ENCODE measurements at regions not wholly inside any gene's neighbourhood (a gene's known extent, or its start where the extent isn't known, plus 50 kb on each side); places are given as distances from the start of the nearest gene placed in this dataset.

- in situ Hi-C loops (cut with MboI; ENCODE audit: low sequenced_read_pairs, unreplicated experiment): no loop called here
- no peak for DNase-seq (ENCODE audit: low spot score)
- no peak for TF ChIP-seq CTCF (IDR thresholded peaks at IDR 0.05; ENCODE audit: borderline replicate concordance, control extremely low read depth, extremely low read depth, insufficient read depth, missing control alignments)
These were observed 73.9 kb upstream of the DAB2IP start for GRCh38 chr9:121577572-121577971.

- in situ Hi-C loops (cut with MboI; ENCODE audit: low sequenced_read_pairs, unreplicated experiment): no loop called here
- DNase-seq (ENCODE audit: low spot score): no peak
These were observed 69.4 kb upstream of the DAB2IP start for GRCh38 chr9:121581786-121582600.

GRCh38 chr9:121582641-121583040, 68.8 kb upstream of the DAB2IP start:
- no peak for DNase-seq (ENCODE audit: low spot score)
- TF ChIP-seq CTCF (IDR thresholded peaks at IDR 0.05; ENCODE audit: borderline replicate concordance, control extremely low read depth, extremely low read depth, insufficient read depth, missing control alignments): no peak

More at GRCh38 chr9:121581786-121582600, 69.4 kb upstream of the DAB2IP start:
- TF ChIP-seq CTCF (IDR thresholded peaks at IDR 0.05; ENCODE audit: borderline replicate concordance, control extremely low read depth, extremely low read depth, insufficient read depth, missing control alignments): no peak

GRCh38 chr9:121584421-121584820, 67.0 kb upstream of the DAB2IP start:
- in situ Hi-C loops (cut with MboI; ENCODE audit: low sequenced_read_pairs, unreplicated experiment): no loop called here
- TF ChIP-seq CTCF (IDR thresholded peaks at IDR 0.05; ENCODE audit: borderline replicate concordance, control extremely low read depth, extremely low read depth, insufficient read depth, missing control alignments): no peak
- DNase-seq (ENCODE audit: low spot score): no peak

More at GRCh38 chr9:121582641-121583040, 68.8 kb upstream of the DAB2IP start:
- in situ Hi-C loops (cut with MboI; ENCODE audit: low sequenced_read_pairs, unreplicated experiment): no loop called here

GRCh38 chr9:121587863-121588262, 63.6 kb upstream of the DAB2IP start:
- in situ Hi-C loops (cut with MboI; ENCODE audit: low sequenced_read_pairs, unreplicated experiment): no loop called here
- DNase-seq (ENCODE audit: low spot score): no peak
- TF ChIP-seq CTCF (IDR thresholded peaks at IDR 0.05; ENCODE audit: borderline replicate concordance, control extremely low read depth, extremely low read depth, insufficient read depth, missing control alignments): no peak

- TF ChIP-seq CTCF (IDR thresholded peaks at IDR 0.05; ENCODE audit: borderline replicate concordance, control extremely low read depth, extremely low read depth, insufficient read depth, missing control alignments): no peak
- in situ Hi-C loops (cut with MboI; ENCODE audit: low sequenced_read_pairs, unreplicated experiment): no loop called here
- DNase-seq (ENCODE audit: low spot score): no peak
These were observed 61.4 kb upstream of the DAB2IP start for GRCh38 chr9:121589986-121590385.
